Endothelial cell of umbilical vein (primary cell): ENCODE measurements at regions not wholly inside any gene's neighbourhood (a gene's known extent, or its start where the extent isn't known, plus 50 kb on each side); places are given as distances from the start of the nearest gene placed in this dataset.

Experiments
- CTCF ChIP-seq, 2 donors: IDR thresholded peaks; 1 replicate in 1 of 2; 2 replicates in 1 of 2; pipeline ENCODE4 v1.5.1; 2011; ENCODE audit warnings: low read length in 2 of 2, mild to moderate bottlenecking in 2 of 2, moderate library complexity in 2 of 2, control low read depth in 1 of 2, inconsistent platforms in 1 of 2, low read depth in 1 of 2; ENCODE audit not compliant: insufficient read depth in 1 of 2; ENCODE audit errors: extremely low read depth in 1 of 2
- EZH2 ChIP-seq: IDR thresholded peaks from 2 replicates; pipeline ENCODE4 v1.6.1; 2012; ENCODE audit warnings: borderline replicate concordance, low read depth, mild to moderate bottlenecking, moderate library complexity, low read length, inconsistent platforms; ENCODE audit not compliant: severe bottlenecking
- GATA2 ChIP-seq: IDR thresholded peaks from 2 replicates; pipeline ENCODE4 v1.7.0; 2011; ENCODE audit warnings: low read depth, mild to moderate bottlenecking, moderate library complexity, mixed read lengths, low read length; ENCODE audit not compliant: insufficient read length, insufficient read depth
- POLR2A ChIP-seq: IDR thresholded peaks from 2 replicates; pipeline ENCODE4 v1.6.1; 2012; ENCODE audit warnings: low read depth, mild to moderate bottlenecking, control low read depth, low read length

GRCh38 chr11:69918231-69918937, 99.2 kb upstream of the FGF3 start:
- TF ChIP-seq CTCF (IDR thresholded peaks at IDR 0.05; ENCODE audit: extremely low read depth in 1 of 2, insufficient read depth in 1 of 2, low read depth in 1 of 2, low read length in 2 of 2) = no peak
- TF ChIP-seq GATA2 = no peak
- no peak for TF ChIP-seq EZH2
- TF ChIP-seq POLR2A = no peak
